Naive thymus-derived CD4-positive, alpha-beta T cell (primary cell): ENCODE measurements at regions not wholly inside any gene's neighbourhood (a gene's known extent, or its start where the extent isn't known, plus 50 kb on each side); places are given as distances from the start of the nearest gene placed in this dataset.

ENCODE experiments used
- ATAC-seq: fragments of 150-1000 bp; cut with Tn5 transposase; 2 replicates; pipeline ENCODE4 v1.10.0; 2021; ENCODE audit warnings: mild to moderate bottlenecking, moderate library complexity
- CTCF ChIA-PET: fragments of 350-600 bp; sonication (Branson Sonifier 250); formaldehyde crosslinking; loops from one replicate; lab custom pipeline; 2021; ENCODE audit warnings: antibody characterized with exemption; lab: Charles Lee
- POLR2A ChIA-PET: fragments of 350-600 bp; sonication (Branson Sonifier 250); formaldehyde crosslinking; loops from one replicate; lab custom pipeline; 2021; ENCODE audit warnings: antibody characterized with exemption, inconsistent platforms; lab: Charles Lee
- DNase-seq, 9 donors: peaks; one replicate each; pipeline versions ENCODE4 v3.0.0 to v3.0.0-alpha.2; 2020 to 2022; ENCODE audit warnings: mixed read lengths in 1 of 9
- H3K27ac ChIP-seq: one replicate; pipeline ENCODE4 v1.7.0; 2013; ENCODE audit warnings: mild to moderate bottlenecking, low read depth, low read length, moderate library complexity
- H3K27me3 ChIP-seq, 2 donors: one replicate each; pipeline ENCODE4 v1.7.0; 2013; ENCODE audit warnings: low read length in 2 of 2, mild to moderate bottlenecking in 2 of 2, moderate library complexity in 2 of 2; ENCODE audit not compliant: control insufficient read depth in 2 of 2, insufficient read depth in 2 of 2
- H3K36me3 ChIP-seq, 3 experiments: 1 replicate in 2 of 3; 2 replicates in 1 of 3; pipeline ENCODE4 v1.7.0; 2013; ENCODE audit warnings: low read length in 3 of 3, mild to moderate bottlenecking in 3 of 3, moderate library complexity in 1 of 3; ENCODE audit not compliant: insufficient read depth in 3 of 3, control insufficient read depth in 2 of 3
- H3K4me1 ChIP-seq, 2 donors: one replicate each; pipeline ENCODE4 v1.7.0; 2013; ENCODE audit warnings: low read length in 2 of 2, mild to moderate bottlenecking in 2 of 2, moderate library complexity in 1 of 2; ENCODE audit not compliant: control insufficient read depth in 2 of 2, insufficient read depth in 2 of 2
- H3K4me3 ChIP-seq: 2 replicates; pipeline ENCODE4 v1.7.0; 2013; ENCODE audit warnings: mild to moderate bottlenecking, low read length
- H3K9me3 ChIP-seq, 3 experiments: 1 replicate in 2 of 3; 2 replicates in 1 of 3; pipeline ENCODE4 v1.7.0; 2013; ENCODE audit warnings: low read length in 3 of 3; ENCODE audit not compliant: control insufficient read depth in 2 of 3
- H3K27ac Mint-ChIP-seq, 9 donors: one replicate each; pipeline ENCODE4 v1.8.0; 2020 to 2022; ENCODE audit warnings: mixed read lengths in 9 of 9, mild to moderate bottlenecking in 8 of 9, moderate library complexity in 5 of 9, inconsistent platforms in 2 of 9
- H3K27me3 Mint-ChIP-seq, 5 donors: one replicate each; pipeline ENCODE4 v1.8.0; 2021 to 2022; ENCODE audit warnings: mixed read lengths in 5 of 5, mild to moderate bottlenecking in 1 of 5
- H3K36me3 Mint-ChIP-seq, 5 donors: one replicate each; pipeline ENCODE4 v1.8.0; 2020 to 2022; ENCODE audit warnings: mixed read lengths in 5 of 5, mild to moderate bottlenecking in 3 of 5, inconsistent platforms in 1 of 5
- H3K4me1 Mint-ChIP-seq, 7 donors: one replicate each; pipeline ENCODE4 v1.8.0; 2020 to 2022; ENCODE audit warnings: mixed read lengths in 7 of 7, mild to moderate bottlenecking in 3 of 7, inconsistent platforms in 1 of 7
- H3K4me3 Mint-ChIP-seq, 10 donors: one replicate each; pipeline ENCODE4 v1.8.0; 2020 to 2022; ENCODE audit warnings: mild to moderate bottlenecking in 10 of 10, mixed read lengths in 10 of 10, moderate library complexity in 6 of 10, inconsistent platforms in 2 of 10
- H3K9me3 Mint-ChIP-seq, 11 donors: one replicate each; pipeline ENCODE4 v1.8.0; 2020 to 2022; ENCODE audit warnings: mixed read lengths in 11 of 11, mild to moderate bottlenecking in 4 of 11, inconsistent platforms in 1 of 11, moderate library complexity in 1 of 11
- intact Hi-C, 2 donors: fragments of 100-400 bp; cut with micrococcal nuclease; formaldehyde crosslinking; loops; one replicate each; pipeline ENCODE4 v1.15.1; 2023

DNA sequence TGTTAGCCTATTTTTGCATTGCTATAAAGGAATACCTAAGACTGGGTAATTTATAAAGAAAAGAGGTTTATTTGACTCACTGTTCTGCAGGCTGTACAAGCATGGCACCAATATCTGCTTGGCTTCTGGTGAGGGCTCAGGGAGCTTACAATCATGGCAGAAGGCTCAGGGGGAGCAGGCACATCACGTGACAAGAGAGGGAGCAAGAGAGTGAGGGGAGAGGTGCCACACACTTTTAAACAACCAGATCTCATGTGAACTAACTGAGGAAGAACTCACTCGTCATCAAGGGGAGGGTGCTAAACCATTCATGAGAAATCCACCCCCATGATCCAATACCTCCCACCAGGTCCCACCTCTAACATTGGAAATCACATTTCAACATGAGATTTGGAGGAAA lies 73.9 kb upstream of the ADCY1 start:
- DNase-seq (no peak), ATAC-seq (no peak)
- ChIA-PET POLR2A (no interaction called here), CTCF (no interaction called here)
- no peaks in the 10 kb centered on the region for H3K4me1 Mint-ChIP-seq
- no peak overlapping the region for H3K4me3 Mint-ChIP-seq
- H3K27me3 Mint-ChIP-seq, result peaks cover 4 to 27% (median 17%) of the 10 kb centered on the region in 5 donors
- peaks cover 0 to 10% (median 2%) of the 10 kb centered on the region in 5 donors for H3K36me3 Mint-ChIP-seq
- Histone ChIP-seq H3K27ac (no peak overlapping the region), H3K4me3 (no peak overlapping the region), H3K27me3 (no peaks in the 10 kb centered on the region), H3K4me1 (no peaks in the 10 kb centered on the region), H3K9me3 (no peaks in the 10 kb centered on the region), H3K36me3 (no peaks in the 10 kb centered on the region)
- intact Hi-C loops, result no loop called here
- no peak overlapping the region for H3K27ac Mint-ChIP-seq
- H3K9me3 Mint-ChIP-seq, result peaks cover 0 to 22% (median 3%) of the 10 kb centered on the region in 11 donors

- no peak overlapping the region for H3K27ac Mint-ChIP-seq
- peaks cover 0 to 11% (median 5%) of the 10 kb centered on the region in 5 donors for H3K36me3 Mint-ChIP-seq
- Histone ChIP-seq H3K36me3 (no peaks in the 10 kb centered on the region), H3K4me3 (no peak overlapping the region), H3K27me3 (no peaks in the 10 kb centered on the region), H3K27ac (no peak overlapping the region), H3K9me3 (peaks cover 0 to 14% (median 0%) of the 10 kb centered on the region in 3 experiments), H3K4me1 (no peaks in the 10 kb centered on the region)
- H3K4me3 Mint-ChIP-seq, result no peak overlapping the region
- peaks cover 0 to 15% (median 9%) of the 10 kb centered on the region in 5 donors for H3K27me3 Mint-ChIP-seq
- H3K9me3 Mint-ChIP-seq, result peaks cover 0 to 36% (median 13%) of the 10 kb centered on the region in 11 donors
- intact Hi-C loops, result no loop called here
- DNase-seq (no peak), ATAC-seq (no peak)
- H3K4me1 Mint-ChIP-seq, result peaks cover 0 to 2% (median 0%) of the 10 kb centered on the region in 7 donors
- ChIA-PET CTCF (no interaction called here), POLR2A (no interaction called here)
These were observed 72.4 kb upstream of the ADCY1 start for GRCh38 chr7:45501791-45502190.

- ChIA-PET POLR2A (no interaction called here), CTCF (no interaction called here)
- Mint-ChIP-seq H3K27ac (no peak overlapping the region), H3K4me1 (peaks cover 0 to 2% (median 0%) of the 10 kb centered on the region in 7 donors), H3K9me3 (peaks cover 7 to 59% (median 25%) of the 10 kb centered on the region in 11 donors), H3K4me3 (no peak overlapping the region), H3K27me3 (peaks cover 0 to 4% (median 0%) of the 10 kb centered on the region in 5 donors), H3K36me3 (peaks cover 0 to 18% (median 5%) of the 10 kb centered on the region in 5 donors)
- Histone ChIP-seq H3K36me3 (no peaks in the 10 kb centered on the region), H3K27me3 (no peaks in the 10 kb centered on the region), H3K27ac (no peak overlapping the region), H3K9me3 (peaks cover 0 to 20% (median 0%) of the 10 kb centered on the region in 3 experiments), H3K4me1 (no peaks in the 10 kb centered on the region), H3K4me3 (no peak overlapping the region)
- no peak for DNase-seq
- intact Hi-C loops, result no loop called here
- ATAC-seq, result no peak
These were observed 68.1 kb upstream of the ADCY1 start for GRCh38 chr7:45506059-45506458.

DNA sequence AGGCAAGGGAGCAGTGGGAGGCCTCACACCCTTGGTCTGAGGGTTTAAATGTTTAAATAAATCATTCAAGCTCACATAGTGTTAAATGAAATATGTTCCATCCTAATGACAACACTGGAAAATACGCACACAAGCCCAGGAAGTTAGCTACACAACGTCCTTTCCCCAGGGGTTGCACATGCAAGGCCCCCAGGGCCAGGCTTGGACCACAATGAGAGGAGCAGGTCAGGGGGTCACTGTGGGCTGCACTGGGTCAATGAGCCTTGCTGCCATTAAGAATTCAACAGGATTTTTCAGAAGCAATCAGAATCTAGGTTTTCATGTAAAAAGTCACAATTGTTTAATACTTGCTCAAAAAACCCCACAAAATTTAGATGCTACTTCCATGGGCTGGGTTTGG lies 64.9 kb upstream of the ADCY1 start:
- H3K36me3 Mint-ChIP-seq, result peaks cover 0 to 18% (median 5%) of the 10 kb centered on the region in 5 donors
- no peak overlapping the region for H3K4me3 Mint-ChIP-seq
- peaks cover 0 to 2% (median 0%) of the 10 kb centered on the region in 7 donors for H3K4me1 Mint-ChIP-seq
- Histone ChIP-seq H3K27me3 (no peaks in the 10 kb centered on the region), H3K4me3 (no peak overlapping the region), H3K27ac (no peak overlapping the region), H3K9me3 (peaks cover 0 to 20% (median 0%) of the 10 kb centered on the region in 3 experiments), H3K36me3 (no peaks in the 10 kb centered on the region), H3K4me1 (no peaks in the 10 kb centered on the region)
- peaks cover 0 to 19% (median 10%) of the 10 kb centered on the region in 5 donors for H3K27me3 Mint-ChIP-seq
- H3K27ac Mint-ChIP-seq, result no peak overlapping the region
- DNase-seq (no peak), ATAC-seq (no peak)
- ChIA-PET POLR2A (no interaction called here), CTCF (no interaction called here)
- peaks cover 11 to 48% (median 27%) of the 10 kb centered on the region in 11 donors for H3K9me3 Mint-ChIP-seq
- intact Hi-C loops, result no loop called here

DNA sequence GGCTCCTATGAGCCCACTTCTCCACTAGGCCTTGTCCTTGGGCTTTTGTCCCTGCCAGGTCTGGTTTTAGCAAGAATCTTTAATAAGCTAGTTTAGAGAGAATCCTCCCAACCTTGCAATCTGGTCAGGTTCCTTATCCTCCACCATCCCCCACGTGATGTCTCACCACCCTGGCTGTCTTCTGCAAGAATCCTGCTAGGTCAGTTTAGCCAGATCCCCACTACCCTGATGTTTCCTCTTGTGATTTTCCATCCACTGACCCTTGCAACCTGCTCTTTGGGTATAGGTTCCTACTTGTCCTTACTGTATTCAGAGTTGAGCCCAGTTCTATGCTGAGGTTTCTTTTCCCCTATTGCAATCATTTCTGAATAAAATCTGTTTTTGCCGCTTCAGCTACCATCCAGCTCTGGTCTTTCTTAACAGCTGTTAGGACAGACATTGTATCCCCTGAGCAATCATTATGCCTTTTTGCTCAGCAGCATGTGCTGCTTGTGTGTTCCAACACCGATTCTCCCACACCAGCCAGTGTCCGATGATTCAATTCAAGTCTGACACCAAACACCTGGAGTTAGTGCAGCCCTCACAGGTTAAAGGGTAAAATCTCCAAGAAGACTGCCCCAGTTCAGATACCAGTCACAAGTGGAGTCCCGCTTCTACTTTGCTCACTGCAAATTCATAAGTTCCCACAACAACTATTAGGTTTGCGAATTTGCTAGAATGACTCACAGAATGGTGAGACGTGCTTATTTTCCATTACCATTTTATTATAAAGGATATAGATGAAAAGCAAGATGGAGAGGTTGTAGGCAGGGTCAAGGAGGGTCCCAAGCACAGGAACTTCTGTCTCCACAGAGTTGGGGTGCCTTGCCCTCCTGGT lies 62.2 kb upstream of the ADCY1 start:
- peaks cover 0 to 7% (median 0%) of the 10 kb centered on the region in 5 donors for H3K36me3 Mint-ChIP-seq
- POLR2A ChIA-PET, result no interaction called here
- H3K9me3 ChIP-seq, result peaks cover 0 to 5% (median 0%) of the 10 kb centered on the region in 3 experiments

GRCh38 chr7:45514944-45515343 lies 59.2 kb upstream of the ADCY1 start:
- peaks cover 0 to 24% (median 18%) of the 10 kb centered on the region in 5 donors for H3K27me3 Mint-ChIP-seq
- H3K4me1 Mint-ChIP-seq, result no peaks in the 10 kb centered on the region
- Histone ChIP-seq H3K27me3 (no peaks in the 10 kb centered on the region), H3K36me3 (no peaks in the 10 kb centered on the region), H3K4me3 (no peak overlapping the region), H3K9me3 (peaks cover 0 to 9% (median 6%) of the 10 kb centered on the region in 3 experiments), H3K27ac (no peak overlapping the region), H3K4me1 (no peaks in the 10 kb centered on the region)
- intact Hi-C loops, result no loop called here
- H3K9me3 Mint-ChIP-seq, result peaks cover 0 to 38% (median 13%) of the 10 kb centered on the region in 11 donors
- H3K36me3 Mint-ChIP-seq, result peaks cover 0 to 5% (median 0%) of the 10 kb centered on the region in 5 donors
- no peak overlapping the region for H3K27ac Mint-ChIP-seq
- H3K4me3 Mint-ChIP-seq, result no peak overlapping the region
- no peak for DNase-seq
- ChIA-PET POLR2A (no interaction called here), CTCF (no interaction called here)
- no peak for ATAC-seq

More for the DNA sequence above, 62.2 kb upstream of the ADCY1 start:
- CTCF ChIA-PET, result no interaction called here
- Histone ChIP-seq H3K4me1 (no peaks in the 10 kb centered on the region), H3K27ac (no peak overlapping the region), H3K4me3 (no peak overlapping the region), H3K36me3 (no peaks in the 10 kb centered on the region), H3K27me3 (no peaks in the 10 kb centered on the region)
- H3K27ac Mint-ChIP-seq, result no peak overlapping the region
- H3K4me1 Mint-ChIP-seq, result no peaks in the 10 kb centered on the region
- ATAC-seq, result no peak
- intact Hi-C loops, result no loop called here
- H3K9me3 Mint-ChIP-seq, result peaks cover 6 to 28% (median 14%) of the 10 kb centered on the region in 11 donors
- H3K4me3 Mint-ChIP-seq, result no peak overlapping the region
- H3K27me3 Mint-ChIP-seq, result peaks cover 0 to 24% (median 18%) of the 10 kb centered on the region in 5 donors
- no peak for DNase-seq
